Activated naive CD8-positive, alpha-beta T cell treated with anti-CD3 and anti-CD28 coated beads, Interleukin-2, amount 10 ng/mL, durations not matched to agents 7 days and 5 days (primary cell): ENCODE measurements at regions not wholly inside any gene's neighbourhood (a gene's known extent, or its start where the extent isn't known, plus 50 kb on each side); places are given as distances from the start of the nearest gene placed in this dataset.

ENCODE experiments used
- ATAC-seq: fragments of 150-1000 bp; cut with Tn5 transposase; one replicate; pipeline ENCODE4 v1.10.0; 2021; ENCODE audit warnings: low read depth, moderate library complexity
- POLR2A ChIA-PET: fragments of 350-600 bp; sonication (Branson Sonifier 250); formaldehyde crosslinking; loops from one replicate; lab custom pipeline; 2021; ENCODE audit warnings: antibody characterized with exemption; lab: Charles Lee
- DNase-seq: peaks from one replicate; pipeline ENCODE4 v3.0.0; 2021
- H3K27ac Mint-ChIP-seq: one replicate; pipeline ENCODE4 v1.8.0; 2022; ENCODE audit warnings: mild to moderate bottlenecking, mixed read lengths
- H3K27me3 Mint-ChIP-seq: one replicate; pipeline ENCODE4 v1.8.0; 2022; ENCODE audit warnings: mild to moderate bottlenecking, moderate library complexity, mixed read lengths
- H3K36me3 Mint-ChIP-seq: one replicate; pipeline ENCODE4 v1.8.0; 2021; ENCODE audit warnings: mild to moderate bottlenecking, mixed read lengths
- H3K4me1 Mint-ChIP-seq: one replicate; pipeline ENCODE4 v1.8.0; 2021; ENCODE audit warnings: mixed read lengths
- H3K4me3 Mint-ChIP-seq: one replicate; pipeline ENCODE4 v1.8.0; 2022; ENCODE audit warnings: mild to moderate bottlenecking, moderate library complexity, mixed read lengths
- H3K9me3 Mint-ChIP-seq: one replicate; pipeline ENCODE4 v1.8.0; 2021; ENCODE audit warnings: mixed read lengths

DNA sequence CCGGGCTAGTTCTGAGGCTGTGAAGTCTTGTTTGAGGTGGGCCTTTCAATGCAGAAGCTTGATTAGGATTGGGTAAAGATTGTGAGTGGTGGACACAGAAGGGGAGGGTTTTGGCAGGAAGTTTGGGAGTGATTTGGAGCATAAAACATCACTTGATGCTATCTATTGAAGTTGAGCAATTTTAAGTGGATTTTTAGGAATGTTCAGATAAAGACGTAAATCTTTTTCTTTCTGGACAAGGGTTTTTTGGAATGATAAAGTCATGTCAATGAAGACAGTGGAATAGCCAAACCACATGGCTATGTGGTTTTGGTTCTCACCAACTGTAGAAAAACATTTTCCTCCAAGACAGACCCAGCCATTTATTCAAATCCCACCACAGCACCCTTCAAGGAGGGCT, 111.2 kb upstream of the SNX19 start:
- ATAC-seq (no peak), DNase-seq (no peak)
- POLR2A ChIA-PET: no interaction called here
- no peaks in the 10 kb centered on the region for H3K4me1 Mint-ChIP-seq
- no peak overlapping the region for H3K4me3 Mint-ChIP-seq
- H3K36me3 Mint-ChIP-seq: no peaks in the 10 kb centered on the region
- no peak overlapping the region for H3K27ac Mint-ChIP-seq
- H3K27me3 Mint-ChIP-seq: no peaks in the 10 kb centered on the region
- no peaks in the 10 kb centered on the region for H3K9me3 Mint-ChIP-seq

DNA sequence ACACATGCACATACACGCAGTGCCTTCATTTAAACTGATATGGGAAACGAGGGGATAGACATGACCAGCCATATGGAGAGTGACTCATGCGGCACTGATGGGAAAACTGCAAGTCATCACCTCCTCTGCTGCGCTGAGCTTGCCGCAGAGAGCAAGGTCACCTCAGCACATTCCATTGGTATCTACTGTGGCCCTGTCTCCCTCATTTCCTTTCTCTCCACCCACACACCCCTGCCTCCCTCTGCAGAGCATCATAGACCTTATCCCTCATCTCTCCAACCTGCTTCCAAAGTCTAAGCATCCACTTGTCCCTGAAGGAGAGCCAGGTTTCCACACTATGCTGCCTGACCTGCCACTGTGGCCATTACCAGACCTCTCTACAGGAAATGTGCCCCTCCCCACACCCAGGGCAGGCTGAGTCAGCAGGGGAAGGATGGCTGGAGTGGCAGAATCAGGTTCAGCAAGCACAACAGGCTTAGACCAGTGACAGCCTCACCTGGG, 116.9 kb upstream of the SNX19 start:
- POLR2A ChIA-PET: no interaction called here
- ATAC-seq: no peak
- H3K4me3 Mint-ChIP-seq: no peak overlapping the region
- peaks cover 5% of the 10 kb centered on the region for H3K27me3 Mint-ChIP-seq
- DNase-seq: no peak
- H3K36me3 Mint-ChIP-seq: no peaks in the 10 kb centered on the region
- no peak overlapping the region for H3K27ac Mint-ChIP-seq
- no peaks in the 10 kb centered on the region for H3K4me1 Mint-ChIP-seq
- peaks cover 2% of the 10 kb centered on the region for H3K9me3 Mint-ChIP-seq

DNA sequence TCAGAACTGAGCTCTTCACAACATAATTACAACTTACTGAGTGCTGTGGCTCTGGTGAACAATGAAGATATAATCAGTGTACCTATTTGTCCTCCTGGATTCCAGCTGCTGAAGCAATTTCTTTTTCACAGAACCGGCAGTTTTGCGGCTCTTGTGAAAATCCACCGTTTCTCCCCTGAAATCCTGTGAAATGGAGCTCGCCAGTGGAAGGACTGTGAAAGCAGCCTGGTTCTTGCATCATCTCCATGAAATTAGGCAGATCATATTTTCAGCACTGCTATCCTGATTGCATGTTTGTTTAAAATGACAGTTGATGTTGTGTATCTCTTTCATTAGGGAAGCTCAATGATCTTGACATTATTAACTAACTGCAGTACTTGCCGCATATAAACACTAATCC, 120.2 kb upstream of the SNX19 start:
- Mint-ChIP-seq H3K4me1 (no peaks in the 10 kb centered on the region), H3K27me3 (peaks cover 5% of the 10 kb centered on the region), H3K36me3 (no peaks in the 10 kb centered on the region), H3K9me3 (peaks cover 2% of the 10 kb centered on the region), H3K4me3 (no peak overlapping the region), H3K27ac (no peak overlapping the region)
- ATAC-seq (no peak), DNase-seq (no peak)
- POLR2A ChIA-PET: no interaction called here

DNA sequence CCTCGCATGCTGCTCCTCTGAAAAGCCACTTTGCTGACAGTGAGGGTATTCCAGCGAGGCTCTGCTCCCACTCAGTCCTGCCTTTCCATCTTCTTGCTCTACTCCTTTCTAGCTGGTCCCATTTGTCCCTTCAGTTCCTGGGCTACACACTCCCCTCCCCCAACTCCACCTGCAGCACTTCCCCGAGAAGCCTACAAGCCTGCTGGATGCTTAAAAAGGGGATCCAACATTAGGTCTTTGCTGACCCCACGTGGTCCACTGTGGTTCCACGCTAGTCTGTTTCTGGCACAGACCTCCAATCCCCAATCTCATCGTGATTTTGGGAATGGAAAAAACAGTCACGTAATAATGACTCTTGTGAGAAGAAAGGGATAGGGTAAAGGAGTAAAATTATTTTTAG, 121.6 kb upstream of the SNX19 start:
- Mint-ChIP-seq H3K27ac (no peak overlapping the region), H3K4me1 (no peaks in the 10 kb centered on the region), H3K4me3 (no peak overlapping the region), H3K36me3 (no peaks in the 10 kb centered on the region), H3K9me3 (peaks cover 2% of the 10 kb centered on the region), H3K27me3 (peaks cover 5% of the 10 kb centered on the region)
- no peak for DNase-seq
- POLR2A ChIA-PET: no interaction called here
- no peak for ATAC-seq

DNA sequence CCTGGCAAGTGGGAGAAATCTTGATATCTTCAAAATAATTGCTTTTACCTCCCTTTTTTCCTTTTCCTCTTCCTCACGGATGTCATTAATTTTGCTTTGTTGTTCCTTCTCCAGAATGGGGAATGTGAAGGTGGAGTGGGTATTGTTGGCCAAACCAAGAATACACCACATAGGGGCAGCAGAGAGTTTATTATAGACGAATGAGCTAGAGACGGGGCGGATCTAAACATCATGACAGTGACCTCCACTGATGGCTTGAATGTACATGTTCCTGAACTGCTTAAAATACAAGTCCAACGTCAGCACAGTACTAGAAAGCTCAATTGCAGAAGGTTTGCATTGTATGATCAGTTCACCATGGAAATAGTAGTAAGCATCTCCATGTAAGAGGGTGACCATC, 122.3 kb upstream of the SNX19 start:
- DNase-seq: no peak
- H3K9me3 Mint-ChIP-seq: peaks cover 2% of the 10 kb centered on the region
- no peak for ATAC-seq
- H3K4me3 Mint-ChIP-seq: no peak overlapping the region
- POLR2A ChIA-PET: no interaction called here
- H3K27me3 Mint-ChIP-seq: peaks cover 2% of the 10 kb centered on the region
- H3K4me1 Mint-ChIP-seq: no peaks in the 10 kb centered on the region
- no peak overlapping the region for H3K27ac Mint-ChIP-seq
- no peaks in the 10 kb centered on the region for H3K36me3 Mint-ChIP-seq

DNA sequence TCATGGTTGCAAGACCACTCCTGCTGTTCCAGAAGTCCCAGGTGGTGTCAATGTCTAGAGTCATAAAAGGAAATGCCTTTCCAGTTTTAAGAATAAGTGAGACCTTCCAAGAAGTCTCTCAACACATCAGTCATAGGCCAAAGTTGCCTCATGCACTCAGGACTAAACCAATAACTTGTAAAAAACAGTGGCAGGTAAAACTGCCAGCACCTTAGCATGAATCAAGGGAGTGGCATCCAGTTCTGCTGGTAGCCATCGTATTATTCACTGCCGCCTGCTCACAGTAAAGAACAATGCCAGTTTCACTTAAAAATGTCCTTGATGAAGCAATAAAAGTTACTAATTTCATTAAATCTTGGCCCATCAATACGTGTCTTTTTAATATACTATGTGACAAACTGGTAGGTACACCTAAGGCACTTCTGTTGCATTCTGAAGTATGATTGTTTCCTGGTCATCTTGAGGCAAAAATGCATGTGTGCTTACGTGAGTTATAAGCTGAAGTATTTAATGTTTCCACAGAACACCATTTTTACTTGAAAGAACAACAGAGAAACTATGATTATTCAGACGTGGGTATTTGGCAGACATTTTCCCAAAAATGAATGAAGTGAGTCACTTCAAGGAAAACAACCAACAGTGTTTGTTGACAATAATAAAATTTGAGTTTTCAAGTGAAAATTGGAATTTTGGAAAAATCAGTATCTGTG, 125.2 kb upstream of the SNX19 start:
- Mint-ChIP-seq H3K4me3 (no peak overlapping the region), H3K27ac (no peak overlapping the region), H3K9me3 (peaks cover 2% of the 10 kb centered on the region), H3K4me1 (no peaks in the 10 kb centered on the region), H3K36me3 (no peaks in the 10 kb centered on the region), H3K27me3 (peaks cover 2% of the 10 kb centered on the region)
- DNase-seq (no peak), ATAC-seq (no peak)
- POLR2A ChIA-PET: no interaction called here

DNA sequence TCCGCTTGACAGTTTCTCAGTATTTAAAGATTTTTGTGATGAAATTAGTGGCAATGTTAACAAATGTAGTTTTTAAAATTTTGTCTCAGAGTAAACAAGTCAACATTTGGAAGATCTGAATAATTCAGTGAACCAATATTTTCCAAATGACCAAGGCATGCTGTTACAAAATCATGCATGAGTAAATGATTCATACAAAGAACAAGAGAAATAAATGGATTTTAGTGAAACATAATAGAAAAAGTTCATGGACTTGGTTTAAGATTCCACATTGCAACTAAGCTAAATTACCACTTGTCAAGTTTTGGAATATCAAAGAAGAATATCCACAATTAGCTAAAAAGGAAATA, 125.7 kb upstream of the SNX19 start:
- Mint-ChIP-seq H3K27me3 (no peaks in the 10 kb centered on the region), H3K36me3 (no peaks in the 10 kb centered on the region), H3K4me1 (no peaks in the 10 kb centered on the region), H3K4me3 (no peak overlapping the region), H3K27ac (no peak overlapping the region), H3K9me3 (no peaks in the 10 kb centered on the region)
- ATAC-seq: no peak
- POLR2A ChIA-PET: no interaction called here
- DNase-seq: no peak

DNA sequence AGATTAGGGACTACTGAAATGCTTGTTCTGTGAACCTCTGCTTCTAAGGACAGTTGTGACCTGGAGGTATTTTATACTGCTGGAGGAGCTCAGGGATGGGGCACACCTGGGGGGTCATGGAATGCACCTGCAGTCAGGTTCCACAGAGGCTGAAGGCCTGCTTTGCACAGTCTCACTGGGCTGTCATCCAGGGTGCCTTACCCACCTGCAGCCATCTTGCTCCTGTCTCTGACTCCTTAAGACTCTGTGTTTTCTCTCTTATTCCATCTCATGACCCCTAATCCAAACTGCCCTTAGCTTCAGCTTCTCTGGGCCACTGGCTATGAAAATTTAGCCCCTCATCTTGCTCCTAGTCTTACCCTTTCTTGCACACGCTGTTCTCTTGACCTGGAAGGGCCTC, 127.0 kb upstream of the SNX19 start:
- no peaks in the 10 kb centered on the region for H3K9me3 Mint-ChIP-seq
- DNase-seq (no peak), ATAC-seq (no peak)
- no peak overlapping the region for H3K27ac Mint-ChIP-seq
- no peak overlapping the region for H3K4me3 Mint-ChIP-seq
- H3K27me3 Mint-ChIP-seq: no peaks in the 10 kb centered on the region
- H3K36me3 Mint-ChIP-seq: no peaks in the 10 kb centered on the region
- POLR2A ChIA-PET: no interaction called here
- no peaks in the 10 kb centered on the region for H3K4me1 Mint-ChIP-seq

DNA sequence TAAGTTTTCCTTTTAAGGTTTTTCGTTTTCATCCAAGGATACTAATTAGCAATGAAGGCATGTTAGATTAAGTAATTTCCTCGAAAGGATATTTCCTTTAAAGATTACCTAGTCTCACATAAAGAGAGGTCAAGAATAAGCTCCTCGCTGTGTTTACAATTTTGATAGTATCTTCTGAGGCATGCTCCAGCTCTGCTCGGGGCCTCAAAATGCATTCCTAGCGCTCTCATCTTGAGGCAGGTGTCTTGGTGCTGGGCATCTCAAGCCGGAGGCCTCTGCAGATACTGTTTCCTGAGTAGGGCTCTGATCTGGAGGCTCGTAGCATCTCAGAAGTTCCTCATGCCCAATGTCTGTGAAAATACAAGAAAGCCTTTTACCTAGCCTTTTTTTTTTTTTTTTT, 128.6 kb upstream of the SNX19 start:
- Mint-ChIP-seq H3K27ac (no peak overlapping the region), H3K4me3 (no peak overlapping the region), H3K36me3 (no peaks in the 10 kb centered on the region), H3K9me3 (no peaks in the 10 kb centered on the region), H3K4me1 (no peaks in the 10 kb centered on the region), H3K27me3 (no peaks in the 10 kb centered on the region)
- POLR2A ChIA-PET: no interaction called here
- DNase-seq (no peak), ATAC-seq (no peak)

DNA sequence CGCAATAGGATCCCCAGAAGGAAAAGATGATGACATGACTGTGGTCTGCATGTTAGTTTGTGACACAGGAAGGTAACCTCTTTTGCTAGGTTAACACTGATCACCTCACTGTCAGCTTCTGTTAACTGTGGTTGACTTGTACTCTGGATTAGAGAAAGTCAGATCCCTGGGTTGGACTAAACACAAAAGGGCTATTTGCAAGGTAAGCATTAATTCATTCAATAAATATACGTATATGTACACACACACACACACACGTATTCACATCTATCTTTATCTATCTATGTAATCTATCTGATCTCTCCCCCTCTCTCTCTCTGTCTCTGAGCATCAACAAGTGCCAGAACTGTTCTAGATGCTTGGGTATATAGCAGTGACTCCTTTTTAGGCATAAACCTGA, 136.1 kb upstream of the SNX19 start:
- POLR2A ChIA-PET: no interaction called here
- no peak overlapping the region for H3K27ac Mint-ChIP-seq
- DNase-seq (no peak), ATAC-seq (no peak)
- H3K36me3 Mint-ChIP-seq: no peaks in the 10 kb centered on the region
- H3K4me1 Mint-ChIP-seq: no peaks in the 10 kb centered on the region
- H3K27me3 Mint-ChIP-seq: no peaks in the 10 kb centered on the region
- peaks cover 1% of the 10 kb centered on the region for H3K9me3 Mint-ChIP-seq
- no peak overlapping the region for H3K4me3 Mint-ChIP-seq

DNA sequence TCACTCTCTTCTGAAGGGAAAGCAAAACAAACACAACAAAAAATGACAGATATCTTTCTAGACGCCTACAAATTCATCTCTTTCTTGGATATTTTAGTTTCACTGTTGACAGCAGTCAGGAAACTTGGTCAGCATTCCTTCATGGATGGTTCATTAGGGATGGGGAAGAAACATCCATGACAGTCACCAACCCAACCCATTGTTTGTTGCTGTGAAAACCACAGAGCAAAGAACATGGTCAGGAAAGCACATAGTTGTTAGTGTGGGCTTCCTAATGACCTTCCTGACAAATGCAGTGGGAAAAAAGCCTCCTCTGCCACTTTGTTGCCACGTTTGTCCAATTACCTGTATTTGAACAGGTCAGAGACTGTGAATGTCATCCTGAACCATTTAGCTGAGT, 139.8 kb upstream of the SNX19 start:
- no peak for ATAC-seq
- POLR2A ChIA-PET: no interaction called here
- DNase-seq: no peak
- Mint-ChIP-seq H3K27ac (no peak overlapping the region), H3K4me3 (no peak overlapping the region), H3K27me3 (no peaks in the 10 kb centered on the region), H3K4me1 (no peaks in the 10 kb centered on the region), H3K36me3 (no peaks in the 10 kb centered on the region), H3K9me3 (peaks cover 1% of the 10 kb centered on the region)

DNA sequence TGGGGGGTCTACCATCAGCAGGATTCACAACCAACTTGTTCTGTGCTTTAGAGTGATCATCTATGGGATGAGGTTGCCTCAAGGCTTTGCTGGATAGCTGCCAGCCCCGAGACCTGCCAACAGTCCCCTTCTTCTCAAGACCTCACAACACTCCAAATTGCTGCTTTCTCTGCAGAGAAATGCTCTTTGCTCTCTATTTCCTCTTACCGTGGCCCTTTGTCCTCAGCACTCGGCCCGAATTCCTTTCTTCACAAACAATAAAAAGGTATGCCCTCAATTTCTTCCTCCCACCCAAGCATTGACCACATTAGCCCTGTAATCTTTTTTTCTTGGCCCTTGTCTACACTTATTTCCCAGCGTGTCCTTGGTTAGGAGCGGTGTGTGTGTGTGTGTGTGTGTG, 147.4 kb upstream of the SNX19 start:
- Mint-ChIP-seq H3K27ac (no peak overlapping the region), H3K4me3 (no peak overlapping the region), H3K9me3 (no peaks in the 10 kb centered on the region), H3K36me3 (no peaks in the 10 kb centered on the region), H3K27me3 (no peaks in the 10 kb centered on the region), H3K4me1 (no peaks in the 10 kb centered on the region)
- no peak for DNase-seq
- ATAC-seq: no peak
- POLR2A ChIA-PET: no interaction called here

DNA sequence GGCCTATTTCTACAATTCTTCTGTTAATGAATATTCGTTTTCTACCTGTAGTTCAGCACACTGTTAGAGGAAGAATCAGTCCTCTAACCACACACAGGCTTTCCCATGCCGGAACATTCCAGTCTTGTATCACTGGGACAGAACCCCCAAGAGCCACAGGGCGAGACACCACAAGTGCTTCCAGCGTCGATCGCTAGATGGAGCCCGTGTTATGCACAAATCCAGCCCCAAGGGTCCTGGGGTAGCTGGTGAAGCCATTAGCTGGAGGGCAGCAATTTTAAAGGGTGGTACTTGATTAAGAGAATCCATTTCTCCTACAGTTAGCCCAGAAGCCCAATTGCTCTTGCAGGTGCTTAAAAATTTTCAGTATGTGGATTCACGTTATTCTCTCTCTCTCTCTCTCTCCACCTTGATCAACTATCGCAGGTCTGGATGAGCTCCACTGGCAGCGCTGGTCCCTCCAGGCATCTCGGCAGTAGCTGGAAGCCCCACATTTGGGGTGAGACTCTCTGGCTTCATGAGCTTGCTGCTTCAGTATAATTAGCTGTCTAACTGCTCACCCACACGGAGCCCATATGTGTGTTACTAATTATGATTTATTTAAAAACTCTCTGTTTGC, 148.2 kb upstream of the SNX19 start:
- H3K36me3 Mint-ChIP-seq: no peaks in the 10 kb centered on the region
- POLR2A ChIA-PET: no interaction called here
- H3K4me3 Mint-ChIP-seq: no peak overlapping the region
- H3K27ac Mint-ChIP-seq: no peak overlapping the region
- ATAC-seq (no peak), DNase-seq (peak; percentile 31)
- H3K4me1 Mint-ChIP-seq: no peaks in the 10 kb centered on the region
- no peaks in the 10 kb centered on the region for H3K9me3 Mint-ChIP-seq
- no peaks in the 10 kb centered on the region for H3K27me3 Mint-ChIP-seq
